ENCODE measurements at regions not wholly inside any gene's neighbourhood (a gene's known extent, or its start where the extent isn't known, plus 50 kb on each side); places are given as distances from the start of the nearest gene placed in this dataset.

GRCh38 chr19:29089315-29089870, 123.6 kb downstream of the UQCRFS1 start:
- no peaks in the 10 kb centered on the region for H3K27me3 ChIP-seq (ENCODE audit: control insufficient read depth in 2 of 2, insufficient read depth in 2 of 2, low read length in 2 of 2)
- H3K4me3 ChIP-seq (replicated peaks in 1 of 3; ENCODE audit: insufficient read depth in 1 of 3, low read depth in 1 of 3, low read length in 3 of 3) = no peak overlapping the region
- H3K4me1 ChIP-seq (ENCODE audit: control insufficient read depth, extremely low read depth, insufficient read depth, low read length) = no peaks in the 10 kb centered on the region
- dilution Hi-C loops (cut with MboI; ENCODE audit: extremely low pct_ligation_motif_present, low sequenced_read_pairs) (no loop called here), intact Hi-C loops (cut with micrococcal nuclease) (no loop called here)
- H3K9ac ChIP-seq (replicated peaks; ENCODE audit: extremely low read depth, insufficient read depth, low read length) = no peak overlapping the region
- H3K4me2 ChIP-seq (ENCODE audit: insufficient read depth, low read length) = no peak overlapping the region
- ChIA-PET POLR2A (no interaction called here), CTCF (no interaction called here)
- H3K27ac ChIP-seq (ENCODE audit: insufficient read depth, low read depth, low read length) = no peak overlapping the region
- no peaks in the 10 kb centered on the region for H3K79me2 ChIP-seq (ENCODE audit: control insufficient read depth, insufficient read depth, low read length)
- H2AFZ ChIP-seq (ENCODE audit: low read depth, low read length) = no peak overlapping the region
- TF ChIP-seq MYC (IDR thresholded peaks at IDR 0.05; ENCODE audit: low read depth, low read length) (no peak), POLR2AphosphoS5 (IDR thresholded peaks at IDR 0.05; ENCODE audit: insufficient read depth, low read depth, low read length) (no peak), MAX (IDR thresholded peaks at IDR 0.05; ENCODE audit: insufficient read depth, insufficient read length) (no peak), POLR2A (IDR thresholded peaks at IDR 0.05; ENCODE audit: low read depth, low read length) (no peak), CTCF (IDR thresholded peaks at IDR 0.05; ENCODE audit: extremely low read depth in 1 of 2, insufficient read depth in 1 of 2, low read depth in 1 of 2, low read length in 2 of 2) (no peak), EZH2 (IDR thresholded peaks at IDR 0.05; ENCODE audit: borderline replicate concordance, low read depth, low read length, severe bottlenecking) (no peak), FOS (IDR thresholded peaks at IDR 0.05; ENCODE audit: borderline replicate concordance, insufficient read depth, low read length) (no peak), JUN (IDR thresholded peaks at IDR 0.05; ENCODE audit: borderline replicate concordance, insufficient read depth, insufficient read length, low read depth) (no peak), GATA2 (IDR thresholded peaks at IDR 0.05; ENCODE audit: insufficient read depth, insufficient read length, low read depth, low read length) (no peak)
- H3K9me1 ChIP-seq (replicated peaks; ENCODE audit: control insufficient read depth, extremely low read depth, insufficient read depth, low read length) = no peaks in the 10 kb centered on the region
- DNase-seq (ENCODE audit: low read depth, low spot score) = no peak
- H3K9me3 ChIP-seq (replicated peaks; ENCODE audit: control insufficient read depth, insufficient read depth, low read length) = peaks cover 4% of the 10 kb centered on the region
- no peaks in the 10 kb centered on the region for H3K36me3 ChIP-seq (ENCODE audit: control insufficient read depth in 2 of 2, extremely low read depth in 1 of 2, insufficient read depth in 2 of 2, low read length in 2 of 2)
- no TSS peak for BruUV-seq (replicated peaks)
- no peaks in the 10 kb centered on the region for H4K20me1 ChIP-seq (replicated peaks; ENCODE audit: control insufficient read depth, extremely low read depth, insufficient read depth, low read length)
- no peak for FAIRE-seq

All from endothelial cell of umbilical vein (primary cell).